ENCODE measurements at regions not wholly inside any gene's neighbourhood (a gene's known extent, or its start where the extent isn't known, plus 50 kb on each side); places are given as distances from the start of the nearest gene placed in this dataset.

DNA sequence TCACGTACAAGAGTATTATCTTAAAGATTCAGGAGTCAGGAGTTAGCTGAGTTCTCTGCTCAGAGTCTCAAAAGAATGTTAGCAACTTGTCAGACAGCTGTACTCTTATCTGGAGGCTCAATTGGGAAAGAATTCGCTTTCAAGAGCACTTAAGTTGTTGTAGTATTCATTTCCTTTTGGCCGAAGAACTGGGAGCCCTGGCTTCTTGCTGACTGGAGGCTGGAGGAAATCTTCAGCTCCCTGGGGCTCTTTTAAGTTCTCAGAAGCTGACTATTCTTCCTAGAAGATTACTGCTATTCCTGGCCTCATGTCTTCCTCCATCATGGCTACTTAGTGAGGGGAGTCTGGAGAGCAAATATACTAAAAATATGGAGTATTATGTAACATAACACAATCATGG is 587.2 kb downstream of the EPHA5 start (continued):
- TF ChIP-seq, protein P1, sequence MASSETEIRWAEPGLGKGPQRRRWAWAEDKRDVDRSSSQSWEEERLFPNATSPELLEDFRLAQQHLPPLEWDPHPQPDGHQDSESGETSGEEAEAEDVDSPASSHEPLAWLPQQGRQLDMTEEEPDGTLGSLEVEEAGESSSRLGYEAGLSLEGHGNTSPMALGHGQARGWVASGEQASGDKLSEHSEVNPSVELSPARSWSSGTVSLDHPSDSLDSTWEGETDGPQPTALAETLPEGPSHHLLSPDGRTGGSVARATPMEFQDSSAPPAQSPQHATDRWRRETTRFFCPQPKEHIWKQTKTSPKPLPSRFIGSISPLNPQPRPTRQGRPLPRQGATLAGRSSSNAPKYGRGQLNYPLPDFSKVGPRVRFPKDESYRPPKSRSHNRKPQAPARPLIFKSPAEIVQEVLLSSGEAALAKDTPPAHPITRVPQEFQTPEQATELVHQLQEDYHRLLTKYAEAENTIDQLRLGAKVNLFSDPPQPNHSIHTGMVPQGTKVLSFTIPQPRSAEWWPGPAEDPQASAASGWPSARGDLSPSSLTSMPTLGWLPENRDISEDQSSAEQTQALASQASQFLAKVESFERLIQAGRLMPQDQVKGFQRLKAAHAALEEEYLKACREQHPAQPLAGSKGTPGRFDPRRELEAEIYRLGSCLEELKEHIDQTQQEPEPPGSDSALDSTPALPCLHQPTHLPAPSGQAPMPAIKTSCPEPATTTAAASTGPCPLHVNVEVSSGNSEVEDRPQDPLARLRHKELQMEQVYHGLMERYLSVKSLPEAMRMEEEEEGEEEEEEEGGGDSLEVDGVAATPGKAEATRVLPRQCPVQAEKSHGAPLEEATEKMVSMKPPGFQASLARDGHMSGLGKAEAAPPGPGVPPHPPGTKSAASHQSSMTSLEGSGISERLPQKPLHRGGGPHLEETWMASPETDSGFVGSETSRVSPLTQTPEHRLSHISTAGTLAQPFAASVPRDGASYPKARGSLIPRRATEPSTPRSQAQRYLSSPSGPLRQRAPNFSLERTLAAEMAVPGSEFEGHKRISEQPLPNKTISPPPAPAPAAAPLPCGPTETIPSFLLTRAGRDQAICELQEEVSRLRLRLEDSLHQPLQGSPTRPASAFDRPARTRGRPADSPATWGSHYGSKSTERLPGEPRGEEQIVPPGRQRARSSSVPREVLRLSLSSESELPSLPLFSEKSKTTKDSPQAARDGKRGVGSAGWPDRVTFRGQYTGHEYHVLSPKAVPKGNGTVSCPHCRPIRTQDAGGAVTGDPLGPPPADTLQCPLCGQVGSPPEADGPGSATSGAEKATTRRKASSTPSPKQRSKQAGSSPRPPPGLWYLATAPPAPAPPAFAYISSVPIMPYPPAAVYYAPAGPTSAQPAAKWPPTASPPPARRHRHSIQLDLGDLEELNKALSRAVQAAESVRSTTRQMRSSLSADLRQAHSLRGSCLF (CRISPR knock-in tag; IDR thresholded peaks at IDR 0.05; ENCODE audit: borderline replicate concordance), result no peak
- TF ChIP-seq SRSF4 (IDR thresholded peaks at IDR 0.05; ENCODE audit: low read depth, low read length, poor library complexity, severe bottlenecking) (no peak), ATAD3A (CRISPR knock-in tag; IDR thresholded peaks at IDR 0.05) (no peak)
- TF ChIP-seq, protein P2, sequence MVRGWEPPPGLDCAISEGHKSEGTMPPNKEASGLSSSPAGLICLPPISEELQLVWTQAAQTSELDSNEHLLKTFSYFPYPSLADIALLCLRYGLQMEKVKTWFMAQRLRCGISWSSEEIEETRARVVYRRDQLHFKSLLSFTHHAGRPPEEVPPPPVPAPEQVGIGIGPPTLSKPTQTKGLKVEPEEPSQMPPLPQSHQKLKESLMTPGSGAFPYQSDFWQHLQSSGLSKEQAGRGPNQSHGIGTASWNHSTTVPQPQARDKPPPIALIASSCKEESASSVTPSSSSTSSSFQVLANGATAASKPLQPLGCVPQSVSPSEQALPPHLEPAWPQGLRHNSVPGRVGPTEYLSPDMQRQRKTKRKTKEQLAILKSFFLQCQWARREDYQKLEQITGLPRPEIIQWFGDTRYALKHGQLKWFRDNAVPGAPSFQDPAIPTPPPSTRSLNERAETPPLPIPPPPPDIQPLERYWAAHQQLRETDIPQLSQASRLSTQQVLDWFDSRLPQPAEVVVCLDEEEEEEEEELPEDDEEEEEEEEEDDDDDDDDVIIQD (CRISPR knock-in tag; IDR thresholded peaks at IDR 0.05; ENCODE audit: low read depth), result no peak
- TF ChIP-seq, protein P3, sequence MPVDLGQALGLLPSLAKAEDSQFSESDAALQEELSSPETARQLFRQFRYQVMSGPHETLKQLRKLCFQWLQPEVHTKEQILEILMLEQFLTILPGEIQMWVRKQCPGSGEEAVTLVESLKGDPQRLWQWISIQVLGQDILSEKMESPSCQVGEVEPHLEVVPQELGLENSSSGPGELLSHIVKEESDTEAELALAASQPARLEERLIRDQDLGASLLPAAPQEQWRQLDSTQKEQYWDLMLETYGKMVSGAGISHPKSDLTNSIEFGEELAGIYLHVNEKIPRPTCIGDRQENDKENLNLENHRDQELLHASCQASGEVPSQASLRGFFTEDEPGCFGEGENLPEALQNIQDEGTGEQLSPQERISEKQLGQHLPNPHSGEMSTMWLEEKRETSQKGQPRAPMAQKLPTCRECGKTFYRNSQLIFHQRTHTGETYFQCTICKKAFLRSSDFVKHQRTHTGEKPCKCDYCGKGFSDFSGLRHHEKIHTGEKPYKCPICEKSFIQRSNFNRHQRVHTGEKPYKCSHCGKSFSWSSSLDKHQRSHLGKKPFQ (CRISPR knock-in tag; IDR thresholded peaks at IDR 0.05; ENCODE audit: insufficient replicate concordance), result no peak

All from HepG2 (cell line).